Ovary (tissue), 7 donors: ENCODE measurements at regions not wholly inside any gene's neighbourhood (a gene's known extent, or its start where the extent isn't known, plus 50 kb on each side); places are given as distances from the start of the nearest gene placed in this dataset.

ENCODE experiments used
- DNase-seq, 5 donors: peaks; one replicate each; pipeline ENCODE4 v3.0.0-alpha.2; 2019 to 2020
- H3K27ac ChIP-seq, 2 donors: fragments of 200-600 bp; one replicate each; pipeline versions ENCODE4 v1.5.1 to v1.8.0; 2019 to 2022
- H3K27me3 ChIP-seq: fragments of 200-600 bp; one replicate; pipeline ENCODE4 v1.8.0; 2022
- H3K36me3 ChIP-seq: fragments of 200-600 bp; sonication (generic); one replicate; pipeline ENCODE4 v1.5.1; 2019
- H3K4me1 ChIP-seq: one replicate; pipeline ENCODE4 v1.8.1; 2013; ENCODE audit warnings: mild to moderate bottlenecking, moderate library complexity; ENCODE audit not compliant: insufficient read depth
- H3K4me3 ChIP-seq: fragments of 200-600 bp; sonication (generic); one replicate; pipeline ENCODE4 v1.5.1; 2017
- H3K9me3 ChIP-seq, 2 donors: fragments of 200-600 bp in 1 of 2; sonication (generic) in 1 of 2; one replicate each; pipeline versions ENCODE4 v1.5.1 to v1.8.1; 2013 to 2019; ENCODE audit warnings: mild to moderate bottlenecking in 1 of 2, moderate library complexity in 1 of 2
- CTCF ChIP-seq, 3 donors: fragments of 450-650 bp in 2 of 3; fragments of 200-600 bp in 1 of 3; IDR thresholded peaks; one replicate each; pipeline versions ENCODE4 v1.5.1 to v1.8.0; 2016 to 2022; ENCODE audit warnings: antibody characterized with exemption in 3 of 3, mild to moderate bottlenecking in 1 of 3
- EP300 ChIP-seq: sonication (generic); formaldehyde crosslinking; IDR thresholded peaks from one replicate; pipeline ENCODE4 v1.6.1; 2017; ENCODE audit warnings: antibody characterized with exemption
- POLR2A ChIP-seq: fragments of 450-650 bp; IDR thresholded peaks from one replicate; pipeline ENCODE4 v1.6.1; 2017; ENCODE audit warnings: antibody characterized with exemption, mild to moderate bottlenecking, moderate library complexity
- WGBS, 3 donors: extraction: QIAGEN DNeasy Blood & Tissue Kit in 1 of 3; methylation state at CpG; one replicate each; pipeline versions ENCODE4 v1.1.5 to v1.1.7; 2013 to 2017; 5-methylcytosine and 5-hydroxymethylcytosine counted together
- intact Hi-C, 4 donors: fragments of 100-400 bp; cut with DNase I; formaldehyde crosslinking; loops; one replicate each; pipeline versions ENCODE4 v1.11.0 to v1.15.1; 2022 to 2023
- donor health status: DM: no; HTN: no; CAD: no; lungs with moderate emphysema.
- donor health status: DM: no; HTN: no; CAD: no.
- donor health status: Bipolar disorder and iron deficiency.
- donor health status: DM: no; HTN: no; CAD: no.
- donor health status: DM: yes; HTN: yes; CAD: no.

- Histone ChIP-seq H3K27me3 (no peaks in the 10 kb centered on the region), H3K36me3 (no peaks in the 10 kb centered on the region), H3K4me1 (no peaks in the 10 kb centered on the region), H3K9me3 (no peaks in the 10 kb centered on the region), H3K27ac (no peak overlapping the region), H3K4me3 (no peak overlapping the region)
- DNase-seq, result no peak
- TF ChIP-seq EP300 (no peak), POLR2A (no peak), CTCF (IDR thresholded peaks at IDR 0.05) (no peak)
- 47 to 69% (median 61%) methylated on average over 5 of the region's 5 CpGs for WGBS, 3 donors
- intact Hi-C loops, result no loop called here
Observed at GRCh38 chr15:62950462-62950931, 92.0 kb upstream of the TPM1 start.

GRCh38 chr15:62951481-62951880 is 91.1 kb upstream of the TPM1 start:
- intact Hi-C loops, result no loop called here
- Histone ChIP-seq H3K4me1 (no peaks in the 10 kb centered on the region), H3K9me3 (no peaks in the 10 kb centered on the region), H3K4me3 (no peak overlapping the region), H3K27ac (no peak overlapping the region), H3K27me3 (no peaks in the 10 kb centered on the region), H3K36me3 (no peaks in the 10 kb centered on the region)
- TF ChIP-seq CTCF (IDR thresholded peaks at IDR 0.05), result no peak
- no peak for TF ChIP-seq EP300
- no peak for TF ChIP-seq POLR2A
- no peak for DNase-seq
- WGBS, 3 donors, result 90 to 93% (median 92%) methylated on average over 5 of the region's 5 CpGs

GRCh38 chr15:62953021-62953420 is 89.5 kb upstream of the TPM1 start:
- no peak overlapping the region for H3K27ac ChIP-seq
- TF ChIP-seq CTCF (IDR thresholded peaks at IDR 0.05), result no peak
- TF ChIP-seq POLR2A, result no peak
- no peak for TF ChIP-seq EP300
- intact Hi-C loops, result no loop called here
- H3K4me3 ChIP-seq, result no peak overlapping the region
- WGBS, 3 donors, result 63 to 68% (median 68%) methylated on average over 29 of the region's 29 CpGs
- no peaks in the 10 kb centered on the region for H3K9me3 ChIP-seq
- H3K27me3 ChIP-seq, result no peaks in the 10 kb centered on the region
- H3K36me3 ChIP-seq, result no peaks in the 10 kb centered on the region
- no peak for DNase-seq
- H3K4me1 ChIP-seq, result no peaks in the 10 kb centered on the region

- Histone ChIP-seq H3K4me3 (no peak overlapping the region), H3K4me1 (peaks cover under 1% of the 10 kb centered on the region), H3K9me3 (no peaks in the 10 kb centered on the region), H3K27ac (no peak overlapping the region), H3K36me3 (no peaks in the 10 kb centered on the region), H3K27me3 (no peaks in the 10 kb centered on the region)
- intact Hi-C loops, result no loop called here
- TF ChIP-seq POLR2A (no peak), EP300 (no peak), CTCF (IDR thresholded peaks at IDR 0.05) (no peak)
- no peak for DNase-seq
- WGBS, 3 donors, result 94 to 95% (median 94%) methylated on average over 24 of the region's 24 CpGs
Observed at GRCh38 chr15:62953496-62954045, 89.0 kb upstream of the TPM1 start.
